Esophagus muscularis mucosa (tissue), 3 donors: ENCODE measurements at regions not wholly inside any gene's neighbourhood (a gene's known extent, or its start where the extent isn't known, plus 50 kb on each side); places are given as distances from the start of the nearest gene placed in this dataset.

Experiments used
- POLR2AphosphoS5 ChIP-seq, 2 donors: sonication (generic); formaldehyde crosslinking; IDR thresholded peaks; one replicate each; pipeline ENCODE4 v1.6.1; 2017; ENCODE audit warnings: antibody characterized with exemption in 2 of 2
- TF ChIP-seq, protein P1 (sequence below), 3 experiments: fragments of 200-600 bp in 2 of 3; fragments of 450-650 bp in 1 of 3; sonication (generic) in 2 of 3; IDR thresholded peaks; one replicate each; pipeline ENCODE4 v1.5.1; 2017 to 2019; ENCODE audit warnings: antibody characterized with exemption in 3 of 3, mild to moderate bottlenecking in 2 of 3, moderate library complexity in 1 of 3

DNA sequence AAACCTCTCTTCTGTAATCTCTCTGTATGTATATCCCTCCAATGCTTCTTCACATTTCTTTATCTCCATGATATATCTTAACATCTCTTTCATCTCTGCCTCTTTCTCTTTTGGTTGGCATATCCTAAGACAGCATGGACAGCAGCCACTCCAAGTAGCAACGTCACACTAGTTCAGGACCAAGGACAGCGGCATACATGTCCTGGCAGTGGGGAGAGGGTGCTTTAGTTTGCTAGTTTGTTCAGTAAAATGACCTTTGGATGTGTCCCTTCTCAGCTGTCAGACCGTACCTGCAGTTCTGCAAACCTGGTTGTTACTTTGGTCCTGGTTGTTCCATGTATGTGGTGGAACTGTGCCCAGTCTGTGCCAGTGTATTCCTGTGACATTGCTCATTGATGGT, 225.6 kb upstream of the ROPN1 start:
- TF ChIP-seq POLR2AphosphoS5 (IDR thresholded peaks at IDR 0.05) = no peak
- TF ChIP-seq, protein P1, sequence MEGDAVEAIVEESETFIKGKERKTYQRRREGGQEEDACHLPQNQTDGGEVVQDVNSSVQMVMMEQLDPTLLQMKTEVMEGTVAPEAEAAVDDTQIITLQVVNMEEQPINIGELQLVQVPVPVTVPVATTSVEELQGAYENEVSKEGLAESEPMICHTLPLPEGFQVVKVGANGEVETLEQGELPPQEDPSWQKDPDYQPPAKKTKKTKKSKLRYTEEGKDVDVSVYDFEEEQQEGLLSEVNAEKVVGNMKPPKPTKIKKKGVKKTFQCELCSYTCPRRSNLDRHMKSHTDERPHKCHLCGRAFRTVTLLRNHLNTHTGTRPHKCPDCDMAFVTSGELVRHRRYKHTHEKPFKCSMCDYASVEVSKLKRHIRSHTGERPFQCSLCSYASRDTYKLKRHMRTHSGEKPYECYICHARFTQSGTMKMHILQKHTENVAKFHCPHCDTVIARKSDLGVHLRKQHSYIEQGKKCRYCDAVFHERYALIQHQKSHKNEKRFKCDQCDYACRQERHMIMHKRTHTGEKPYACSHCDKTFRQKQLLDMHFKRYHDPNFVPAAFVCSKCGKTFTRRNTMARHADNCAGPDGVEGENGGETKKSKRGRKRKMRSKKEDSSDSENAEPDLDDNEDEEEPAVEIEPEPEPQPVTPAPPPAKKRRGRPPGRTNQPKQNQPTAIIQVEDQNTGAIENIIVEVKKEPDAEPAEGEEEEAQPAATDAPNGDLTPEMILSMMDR (IDR thresholded peaks at IDR 0.05) = no peak
